Smooth muscle cell (in vitro differentiated cells): ENCODE measurements at regions not wholly inside any gene's neighbourhood (a gene's known extent, or its start where the extent isn't known, plus 50 kb on each side); places are given as distances from the start of the nearest gene placed in this dataset.
"Not testable (repeated sequence)": the region's sequence is repeated elsewhere in the genome, so short reads cannot be mapped to it uniquely, and the experiment has no call there.

ENCODE experiments used
- DNase-seq: peaks from one replicate; lab custom pipeline; 2025; ENCODE audit not compliant: unreplicated experiment; lab: John Stamatoyannopoulos, UW
- H2AFZ ChIP-seq: fragments of 200-600 bp; sonication (generic); 2 replicates; pipeline ENCODE4 v1.6.0; 2016; ENCODE audit warnings: antibody characterized with exemption, low read depth, mild to moderate bottlenecking
- H3F3A ChIP-seq: fragments of 200-600 bp; sonication (generic); 2 replicates; pipeline ENCODE4 v1.6.0; 2017; ENCODE audit warnings: antibody characterized with exemption, low read depth
- H3K27ac ChIP-seq: fragments of 200-600 bp; sonication (generic); 2 replicates; pipeline ENCODE4 v1.5.1; 2016; ENCODE audit warnings: low read depth, mild to moderate bottlenecking
- H3K27me3 ChIP-seq: fragments of 200-600 bp; sonication (generic); 2 replicates; pipeline ENCODE4 v1.6.1; 2016; ENCODE audit warnings: low read depth, mild to moderate bottlenecking
- H3K36me3 ChIP-seq: fragments of 200-600 bp; sonication (generic); 2 replicates; pipeline ENCODE4 v1.5.1; 2016; ENCODE audit warnings: low read depth
- H3K4me1 ChIP-seq: fragments of 200-600 bp; sonication (generic); 2 replicates; pipeline ENCODE4 v1.5.1; 2016; ENCODE audit warnings: low read depth
- H3K4me2 ChIP-seq: fragments of 200-600 bp; sonication (generic); 2 replicates; pipeline ENCODE4 v1.6.0; 2016; ENCODE audit warnings: mild to moderate bottlenecking
- H3K4me3 ChIP-seq: fragments of 200-600 bp; sonication (generic); 2 replicates; pipeline ENCODE4 v1.5.1; 2016; ENCODE audit warnings: mild to moderate bottlenecking
- H3K79me2 ChIP-seq: fragments of 200-600 bp; sonication (generic); 2 replicates; pipeline ENCODE4 v1.6.0; 2016; ENCODE audit warnings: low read depth, mild to moderate bottlenecking
- H3K9ac ChIP-seq: fragments of 200-600 bp; sonication (generic); 2 replicates; pipeline ENCODE4 v1.6.0; 2016; ENCODE audit warnings: low read depth
- H3K9me3 ChIP-seq: fragments of 200-600 bp; sonication (generic); replicated peaks from 2 replicates; pipeline ENCODE4 v1.5.1; 2016; ENCODE audit warnings: low read depth
- H4K20me1 ChIP-seq: fragments of 200-600 bp; sonication (generic); 2 replicates; pipeline ENCODE4 v1.6.0; 2016; ENCODE audit warnings: low read depth
- CTCF ChIP-seq: fragments of 200-600 bp; sonication (generic); IDR thresholded peaks from 2 replicates; pipeline ENCODE4 v1.5.1; 2017; ENCODE audit warnings: borderline replicate concordance, mild to moderate bottlenecking, antibody characterized with exemption; ENCODE audit not compliant: insufficient read depth, poor library complexity, severe bottlenecking
- WGBS: methylation state at CpG from one replicate; pipeline ENCODE4 v1.1.7; 2016; ENCODE audit warnings: low lambda C conversion rate; 5-methylcytosine and 5-hydroxymethylcytosine counted together

GRCh38 chr2:167749660-167750059 is 497.7 kb downstream of the STK39 start:
- WGBS, result 63% methylated on average over 1 of the region's 1 CpG

GRCh38 chr2:167749016-167749415 is 498.4 kb downstream of the STK39 start:
- no peaks in the 10 kb centered on the region for H4K20me1 ChIP-seq
- no peaks in the 10 kb centered on the region for H3K36me3 ChIP-seq
- no peak for DNase-seq
- no peaks in the 10 kb centered on the region for H3K9me3 ChIP-seq
- 97% methylated on average over 3 of the region's 3 CpGs for WGBS
- no peak overlapping the region for H3K4me2 ChIP-seq
- no peak overlapping the region for H3K9ac ChIP-seq
- H3K79me2 ChIP-seq, result no peaks in the 10 kb centered on the region
- H3K4me1 ChIP-seq, result no peaks in the 10 kb centered on the region
- H3K27ac ChIP-seq, result no peak overlapping the region
- H3K4me3 ChIP-seq, result no peak overlapping the region
- no peaks in the 10 kb centered on the region for H3K27me3 ChIP-seq
- H3F3A ChIP-seq, result no peaks in the 10 kb centered on the region
- no peak for TF ChIP-seq CTCF
- no peak overlapping the region for H2AFZ ChIP-seq

More at GRCh38 chr2:167749660-167750059, 497.7 kb downstream of the STK39 start:
- no peaks in the 10 kb centered on the region for H4K20me1 ChIP-seq
- no peaks in the 10 kb centered on the region for H3K9me3 ChIP-seq
- H3K4me2 ChIP-seq, result no peak overlapping the region
- no peak for TF ChIP-seq CTCF
- H3K36me3 ChIP-seq, result no peaks in the 10 kb centered on the region
- H3F3A ChIP-seq, result no peaks in the 10 kb centered on the region
- no peaks in the 10 kb centered on the region for H3K79me2 ChIP-seq
- DNase-seq, result no peak
- H3K27me3 ChIP-seq, result no peaks in the 10 kb centered on the region
- H2AFZ ChIP-seq, result no peak overlapping the region
- H3K9ac ChIP-seq, result no peak overlapping the region
- H3K4me1 ChIP-seq, result no peaks in the 10 kb centered on the region
- no peak overlapping the region for H3K27ac ChIP-seq
- H3K4me3 ChIP-seq, result no peak overlapping the region

GRCh38 chr2:167748536-167748935 is 498.9 kb downstream of the STK39 start:
- Histone ChIP-seq H3K4me2 (no peak overlapping the region), H2AFZ (no peak overlapping the region), H3K27me3 (no peaks in the 10 kb centered on the region), H3F3A (no peaks in the 10 kb centered on the region), H3K9ac (no peak overlapping the region), H3K4me3 (no peak overlapping the region), H4K20me1 (no peaks in the 10 kb centered on the region), H3K4me1 (no peaks in the 10 kb centered on the region), H3K36me3 (no peaks in the 10 kb centered on the region), H3K9me3 (no peaks in the 10 kb centered on the region), H3K79me2 (no peaks in the 10 kb centered on the region), H3K27ac (no peak overlapping the region)
- WGBS, result 90% methylated on average over 1 of the region's 1 CpG
- DNase-seq, result no peak
- TF ChIP-seq CTCF, result no peak

GRCh38 chr2:167745667-167746066 is 501.7 kb downstream of the STK39 start:
- no peaks in the 10 kb centered on the region for H3K27me3 ChIP-seq
- DNase-seq, result no peak
- H4K20me1 ChIP-seq, result no peaks in the 10 kb centered on the region
- no peak overlapping the region for H3K9ac ChIP-seq
- H3K36me3 ChIP-seq, result no peaks in the 10 kb centered on the region
- no peak overlapping the region for H2AFZ ChIP-seq
- no peaks in the 10 kb centered on the region for H3K79me2 ChIP-seq
- H3K9me3 ChIP-seq, result no peaks in the 10 kb centered on the region
- no peaks in the 10 kb centered on the region for H3K4me1 ChIP-seq
- no peak for TF ChIP-seq CTCF
- WGBS, result 89% methylated on average over 2 of the region's 2 CpGs
- H3K27ac ChIP-seq, result no peak overlapping the region
- H3K4me2 ChIP-seq, result no peak overlapping the region
- H3F3A ChIP-seq, result no peaks in the 10 kb centered on the region
- no peak overlapping the region for H3K4me3 ChIP-seq

GRCh38 chr2:167739921-167740320 is 507.5 kb downstream of the STK39 start:
- not testable (repeated sequence) for H4K20me1 ChIP-seq, H3K36me3 ChIP-seq, H3K4me1 ChIP-seq, H3K4me3 ChIP-seq, H3F3A ChIP-seq, H3K9me3 ChIP-seq, H3K27me3 ChIP-seq, H3K4me2 ChIP-seq, DNase-seq, H3K27ac ChIP-seq, H2AFZ ChIP-seq, H3K79me2 ChIP-seq, H3K9ac ChIP-seq
- 80% methylated on average over 1 of the region's 1 CpG for WGBS
